ENCODE measurements at regions not wholly inside any gene's neighbourhood (a gene's known extent, or its start where the extent isn't known, plus 50 kb on each side); places are given as distances from the start of the nearest gene placed in this dataset.

DNA sequence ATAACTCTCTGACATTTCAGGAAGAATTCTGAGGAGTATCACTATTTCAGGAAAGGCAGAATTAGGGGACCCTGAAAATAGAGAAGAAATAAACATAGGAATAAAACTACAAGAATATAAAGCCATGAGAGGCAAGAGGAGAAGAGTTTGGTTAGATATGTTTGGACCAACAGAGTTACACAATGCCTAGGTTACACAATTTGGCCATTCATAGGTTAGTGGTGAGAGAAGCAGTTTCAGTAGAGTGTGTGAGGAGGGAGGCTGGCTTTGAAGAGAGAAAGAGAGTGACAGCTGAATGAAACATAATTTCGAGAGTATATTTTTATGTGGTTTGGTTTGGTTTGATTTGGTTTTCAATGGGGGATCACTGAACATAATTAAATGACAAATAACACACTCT is 783.2 kb upstream of the LRRN3 start:
- TF ChIP-seq, protein P1, sequence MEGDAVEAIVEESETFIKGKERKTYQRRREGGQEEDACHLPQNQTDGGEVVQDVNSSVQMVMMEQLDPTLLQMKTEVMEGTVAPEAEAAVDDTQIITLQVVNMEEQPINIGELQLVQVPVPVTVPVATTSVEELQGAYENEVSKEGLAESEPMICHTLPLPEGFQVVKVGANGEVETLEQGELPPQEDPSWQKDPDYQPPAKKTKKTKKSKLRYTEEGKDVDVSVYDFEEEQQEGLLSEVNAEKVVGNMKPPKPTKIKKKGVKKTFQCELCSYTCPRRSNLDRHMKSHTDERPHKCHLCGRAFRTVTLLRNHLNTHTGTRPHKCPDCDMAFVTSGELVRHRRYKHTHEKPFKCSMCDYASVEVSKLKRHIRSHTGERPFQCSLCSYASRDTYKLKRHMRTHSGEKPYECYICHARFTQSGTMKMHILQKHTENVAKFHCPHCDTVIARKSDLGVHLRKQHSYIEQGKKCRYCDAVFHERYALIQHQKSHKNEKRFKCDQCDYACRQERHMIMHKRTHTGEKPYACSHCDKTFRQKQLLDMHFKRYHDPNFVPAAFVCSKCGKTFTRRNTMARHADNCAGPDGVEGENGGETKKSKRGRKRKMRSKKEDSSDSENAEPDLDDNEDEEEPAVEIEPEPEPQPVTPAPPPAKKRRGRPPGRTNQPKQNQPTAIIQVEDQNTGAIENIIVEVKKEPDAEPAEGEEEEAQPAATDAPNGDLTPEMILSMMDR (IDR thresholded peaks at IDR 0.05): no peak

DNA sequence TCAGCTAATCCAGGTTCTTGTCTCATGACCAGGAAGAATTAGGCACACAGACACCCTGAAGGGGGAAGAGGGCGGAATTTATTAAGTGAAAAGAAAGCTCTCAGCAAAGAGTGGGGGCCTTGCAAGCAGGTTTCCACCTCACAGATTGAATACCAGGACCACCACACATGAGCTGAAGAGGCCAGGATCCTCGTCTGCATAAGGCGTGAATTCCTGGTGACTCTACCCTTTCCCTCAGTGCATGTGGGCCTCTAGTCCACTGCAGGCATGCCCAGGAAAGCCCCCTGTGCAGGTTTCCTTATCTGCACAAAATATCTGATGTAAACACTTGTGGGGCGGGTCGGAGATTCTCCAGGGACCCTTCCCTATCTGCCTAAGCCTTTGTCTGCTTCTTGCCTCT is 782.1 kb upstream of the LRRN3 start:
- TF ChIP-seq, protein P1 (IDR thresholded peaks at IDR 0.05): no peak

DNA sequence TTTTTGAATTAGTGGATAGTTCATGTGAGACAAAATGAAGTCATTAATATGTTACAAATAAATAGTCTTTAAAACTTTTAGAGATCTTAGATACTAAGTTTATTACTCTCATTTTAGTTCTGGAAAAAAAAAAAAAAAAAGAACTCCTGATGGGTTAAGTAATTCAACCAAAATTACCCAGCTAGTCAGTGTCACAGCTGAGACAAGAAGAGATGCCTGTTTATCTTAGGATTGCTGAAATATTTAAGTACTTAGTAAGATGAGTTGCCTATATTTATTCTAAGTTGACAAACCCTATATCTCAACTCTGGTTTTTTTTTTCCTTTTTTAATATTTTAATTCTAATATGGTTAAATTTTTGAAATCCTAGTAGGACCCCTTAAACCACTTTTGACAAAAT is 781.0 kb upstream of the LRRN3 start:
- TF ChIP-seq, protein P1 (IDR thresholded peaks at IDR 0.05): no peak

DNA sequence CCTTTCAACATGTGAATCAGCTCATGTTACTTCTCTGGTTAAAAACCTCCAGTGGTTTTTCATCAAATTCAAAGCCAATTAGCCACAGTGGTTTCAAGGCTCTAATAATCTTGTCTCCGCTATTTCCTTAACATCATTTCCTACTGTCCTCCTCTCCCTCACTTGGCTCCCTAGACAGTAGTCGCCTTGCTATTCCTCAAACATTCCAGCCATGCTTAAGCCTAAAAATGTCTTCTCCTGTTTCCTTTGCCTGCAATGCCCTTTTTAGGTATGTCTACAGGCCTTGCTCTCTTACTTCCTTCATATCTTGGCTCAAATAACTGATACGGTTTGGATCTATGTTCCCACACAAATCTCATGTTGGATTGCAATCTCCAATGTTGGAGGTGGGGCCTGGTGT is 779.4 kb upstream of the LRRN3 start:
- TF ChIP-seq, protein P1 (IDR thresholded peaks at IDR 0.05): no peak

DNA sequence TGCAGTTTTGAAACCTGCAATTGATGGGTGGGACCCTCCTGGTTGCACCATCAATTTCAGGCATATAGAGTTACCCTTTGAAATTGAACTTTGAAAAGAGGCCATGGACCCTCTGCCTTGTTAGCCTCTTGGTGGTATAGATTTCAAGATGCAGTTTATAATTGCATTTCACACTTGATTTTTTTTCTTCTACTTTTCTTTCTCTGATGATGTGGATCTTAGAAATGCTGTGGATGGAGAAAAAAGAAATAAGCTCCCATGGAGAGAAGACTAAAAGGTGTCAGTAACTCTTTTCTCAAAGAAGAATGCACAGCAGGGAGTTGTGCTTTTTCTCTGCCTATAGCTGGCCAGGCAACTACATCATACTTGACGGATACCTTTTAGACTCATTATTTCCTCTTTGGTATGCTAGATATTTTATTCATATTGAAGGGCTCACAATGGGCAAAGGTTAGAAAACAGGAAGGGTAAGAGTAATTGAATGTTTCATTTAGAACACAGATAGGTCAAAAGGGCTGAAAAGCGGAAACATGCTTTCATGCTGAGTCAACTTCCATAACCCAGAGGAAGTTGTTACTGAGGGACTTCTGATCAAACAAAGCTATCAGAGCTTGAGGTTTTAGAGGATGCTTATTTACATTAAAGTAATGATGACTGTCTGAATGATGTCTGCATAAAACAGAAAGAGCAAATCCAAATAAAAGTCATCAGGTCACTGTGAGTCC is 773.2 kb upstream of the LRRN3 start:
- TF ChIP-seq, protein P1 (IDR thresholded peaks at IDR 0.05): no peak

DNA sequence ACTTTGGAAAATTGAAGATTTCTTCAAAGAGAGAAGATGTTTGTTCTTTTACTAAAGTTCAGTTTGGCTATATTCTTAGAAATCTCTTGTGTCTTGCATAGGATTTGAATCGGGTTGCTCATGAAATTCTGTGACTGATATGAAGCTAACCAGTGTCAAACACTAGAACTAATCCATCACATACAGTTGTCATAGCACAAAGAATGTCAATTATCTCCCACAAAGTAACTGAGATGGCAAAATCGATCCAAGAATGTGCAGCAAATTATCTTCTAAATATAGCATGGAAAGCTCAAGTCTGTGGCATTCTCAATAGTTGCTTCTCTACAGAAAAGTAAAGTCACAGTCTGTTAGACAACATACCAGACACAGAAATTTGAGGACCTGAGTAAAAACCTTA is 768.1 kb upstream of the LRRN3 start:
- TF ChIP-seq, protein P1 (IDR thresholded peaks at IDR 0.05): no peak

DNA sequence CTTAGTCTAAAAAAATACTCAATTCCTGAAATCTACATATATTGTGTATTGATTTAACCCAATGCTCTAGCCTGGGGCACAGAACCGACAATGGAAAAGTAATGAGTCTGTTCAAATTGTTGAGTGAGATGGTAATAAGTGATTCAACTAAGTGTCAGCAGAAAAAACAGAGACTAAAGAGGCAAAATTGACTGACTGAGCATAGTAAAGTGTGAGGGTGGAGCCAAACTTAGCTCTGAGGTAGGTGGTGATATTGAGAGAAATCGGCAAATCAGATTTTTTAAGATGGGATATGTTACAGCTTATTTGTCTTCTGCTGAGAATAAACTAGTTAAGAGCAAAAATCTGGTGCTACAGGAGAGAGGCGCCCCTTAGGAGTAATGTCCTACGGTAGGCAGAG is 764.0 kb upstream of the LRRN3 start:
- TF ChIP-seq, protein P1 (IDR thresholded peaks at IDR 0.05): no peak

DNA sequence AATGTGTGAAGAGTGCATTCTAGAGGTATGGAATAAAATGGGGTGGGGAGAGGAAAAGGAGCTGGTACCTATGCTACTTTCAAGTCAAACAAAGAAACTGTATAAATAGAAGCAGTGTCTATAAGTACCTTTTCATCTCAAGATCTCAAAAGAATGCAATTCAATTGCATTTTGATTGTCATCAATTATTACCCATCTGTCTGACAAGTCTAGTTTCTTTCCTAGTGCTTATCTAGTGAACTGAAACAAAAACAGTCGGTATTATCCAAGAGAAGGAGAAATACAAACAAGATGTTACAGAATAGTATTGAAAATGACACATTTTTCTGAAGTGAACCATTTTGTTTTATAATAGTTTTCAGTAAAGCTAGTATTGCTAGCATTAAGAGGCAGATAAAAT is 754.5 kb upstream of the LRRN3 start:
- TF ChIP-seq, protein P1 (IDR thresholded peaks at IDR 0.05): no peak

All from LNCAP (cell line).